ENCODE measurements at regions not wholly inside any gene's neighbourhood (a gene's known extent, or its start where the extent isn't known, plus 50 kb on each side); places are given as distances from the start of the nearest gene placed in this dataset.
"Not testable (repeated sequence)": the region's sequence is repeated elsewhere in the genome, so short reads cannot be mapped to it uniquely, and the experiment has no call there.

DNA sequence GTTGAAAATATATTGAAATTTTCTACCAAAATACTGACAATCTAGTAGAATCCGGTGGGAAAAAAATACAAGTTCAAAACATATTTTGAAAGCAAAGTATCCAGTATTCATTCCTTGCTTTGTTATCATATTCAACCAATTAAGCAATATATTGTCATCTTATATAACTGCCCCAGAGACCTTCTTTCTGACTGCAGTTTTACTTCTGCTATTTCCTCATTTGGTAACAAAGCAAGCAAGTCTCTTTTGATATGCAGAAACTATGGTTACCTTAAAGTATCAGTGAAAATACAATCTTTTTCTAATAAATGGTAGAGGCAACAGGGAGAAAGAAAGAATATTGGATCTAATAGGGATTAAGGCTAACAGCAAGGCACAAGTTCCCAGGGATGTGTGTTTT lies 663.7 kb upstream of the MEF2C start:
- DNase-seq (ENCODE audit: low spot score) = no peak

- no peak for DNase-seq (ENCODE audit: low spot score)
Observed at GRCh38 chr5:89545626-89546025, 662.6 kb upstream of the MEF2C start.

GRCh38 chr5:89545076-89545475 lies 662.1 kb upstream of the MEF2C start:
- DNase-seq (ENCODE audit: low spot score) = no peak

- DNase-seq (ENCODE audit: low spot score) = no peak
Observed at GRCh38 chr5:89542736-89543135, 659.8 kb upstream of the MEF2C start.

DNA sequence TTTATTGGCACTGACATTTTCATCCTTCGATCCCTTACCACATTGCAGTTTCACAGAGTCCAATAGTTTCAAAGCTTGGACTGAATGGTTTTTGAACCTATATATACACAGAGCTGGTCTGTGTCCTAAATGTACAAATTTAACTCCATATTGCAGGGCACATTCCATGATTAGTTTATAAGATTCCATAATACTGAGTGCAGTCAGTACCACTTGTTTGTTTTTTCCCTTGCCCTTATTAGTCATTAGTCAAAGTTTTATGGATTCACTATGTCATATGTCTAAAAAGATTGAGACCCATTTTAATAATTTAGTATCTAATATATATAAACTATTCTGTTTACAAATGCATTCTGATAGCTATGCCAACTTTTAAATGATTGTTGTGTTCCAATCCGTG lies 654.8 kb upstream of the MEF2C start:
- no peak for DNase-seq (ENCODE audit: low spot score)

- DNase-seq (ENCODE audit: low spot score) = no peak
Observed at GRCh38 chr5:89536020-89536419, 653.0 kb upstream of the MEF2C start.

GRCh38 chr5:89535411-89535810 lies 652.4 kb upstream of the MEF2C start:
- no peak for DNase-seq (ENCODE audit: low spot score)

DNA sequence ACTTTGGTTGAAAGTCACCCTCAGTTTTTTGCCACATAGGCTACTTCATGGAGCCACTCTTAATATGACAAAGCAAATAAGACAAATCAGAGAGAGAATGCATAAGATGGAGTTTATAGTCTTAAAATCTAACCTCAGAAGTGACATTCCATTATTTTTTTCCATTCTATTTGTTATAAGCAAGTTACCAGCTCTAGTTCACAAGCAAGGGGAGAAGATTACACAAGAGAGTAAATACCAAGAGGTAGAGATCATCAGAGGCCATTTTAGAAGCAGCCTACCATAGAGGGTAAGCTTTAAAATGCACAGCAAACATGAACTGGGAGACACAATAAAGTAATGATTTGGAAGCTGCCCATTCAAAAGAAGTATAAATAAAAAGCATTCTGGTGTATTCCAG lies 651.3 kb upstream of the MEF2C start:
- DNase-seq (ENCODE audit: low spot score) = no peak

GRCh38 chr5:89524785-89525184 lies 641.8 kb upstream of the MEF2C start:
- no peak for DNase-seq (ENCODE audit: low spot score)

DNA sequence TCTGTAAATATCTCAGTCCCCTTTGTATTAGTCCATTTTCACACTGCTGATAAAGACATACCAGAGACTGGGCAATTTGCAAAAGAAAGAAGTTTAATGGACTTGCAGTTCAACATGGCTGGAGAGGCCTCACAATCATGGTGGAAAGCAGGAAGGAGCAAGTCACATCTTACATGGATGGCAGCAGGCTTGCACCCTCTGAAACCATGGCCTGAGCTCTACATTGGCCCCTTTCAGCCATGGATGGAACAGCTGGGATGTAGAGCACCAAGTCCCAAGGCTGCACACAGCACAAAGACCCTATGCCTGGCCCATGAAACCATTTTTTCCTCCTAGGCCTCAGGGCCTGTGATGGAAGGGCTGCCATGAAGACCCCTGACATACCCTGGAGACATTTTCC lies 640.9 kb upstream of the MEF2C start:
- DNase-seq (ENCODE audit: low spot score) = not testable (repeated sequence)

GRCh38 chr5:89520771-89521170 lies 637.8 kb upstream of the MEF2C start:
- DNase-seq (ENCODE audit: low spot score) = no peak

DNA sequence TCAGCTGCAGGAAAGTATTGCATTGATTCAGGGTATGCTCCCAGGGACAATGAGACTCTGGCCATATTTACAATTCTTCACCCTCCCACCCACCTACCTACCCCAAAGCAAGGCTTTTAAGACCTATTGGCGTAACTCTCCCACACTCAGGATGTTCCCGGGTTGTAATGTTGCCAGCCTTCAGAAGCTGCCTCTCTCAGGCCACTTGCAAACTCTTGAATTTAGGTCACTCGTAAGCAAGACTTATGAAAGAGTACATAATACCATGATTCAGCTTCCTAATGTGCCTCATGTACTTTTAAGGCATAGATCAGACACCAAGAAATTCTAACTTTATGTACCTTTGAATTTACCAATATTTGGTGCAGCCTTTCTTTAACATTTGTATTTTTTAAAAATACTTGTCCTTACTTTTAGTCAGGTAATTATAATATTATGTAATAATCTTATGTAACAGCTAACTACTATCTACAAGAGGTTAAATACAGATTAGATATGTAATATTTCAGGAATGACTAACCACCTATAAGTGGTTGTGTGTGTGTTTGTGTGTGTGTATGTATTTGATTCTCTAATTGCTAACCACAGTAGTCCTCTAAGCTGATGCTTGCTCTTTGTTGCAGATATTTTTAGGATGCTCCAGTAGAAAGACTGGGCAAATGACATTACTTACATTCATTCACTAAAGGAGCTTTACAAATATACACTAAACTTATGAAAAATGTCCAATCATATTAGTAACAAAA lies 630.5 kb upstream of the MEF2C start:
- no peak for DNase-seq (ENCODE audit: low spot score)

DNA sequence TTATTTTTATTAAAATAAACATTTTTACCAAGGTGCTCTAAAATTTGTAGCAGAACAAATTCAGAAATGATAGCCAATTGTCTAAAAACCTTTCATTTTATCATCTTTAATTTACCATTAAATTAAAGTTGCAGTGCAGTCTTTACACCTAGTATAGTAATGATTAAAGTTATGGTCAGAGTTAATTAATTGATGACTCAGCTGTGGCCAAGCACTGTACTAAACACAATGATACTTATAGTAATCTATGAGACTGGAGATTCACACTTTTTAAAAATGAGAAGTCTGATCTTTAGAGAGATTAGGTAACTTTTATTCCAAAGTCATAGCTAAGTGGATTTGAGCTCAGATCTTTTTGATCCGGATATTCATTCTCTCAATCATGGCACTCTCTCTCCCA lies 621.1 kb upstream of the MEF2C start:
- no peak for DNase-seq (ENCODE audit: low spot score)

DNA sequence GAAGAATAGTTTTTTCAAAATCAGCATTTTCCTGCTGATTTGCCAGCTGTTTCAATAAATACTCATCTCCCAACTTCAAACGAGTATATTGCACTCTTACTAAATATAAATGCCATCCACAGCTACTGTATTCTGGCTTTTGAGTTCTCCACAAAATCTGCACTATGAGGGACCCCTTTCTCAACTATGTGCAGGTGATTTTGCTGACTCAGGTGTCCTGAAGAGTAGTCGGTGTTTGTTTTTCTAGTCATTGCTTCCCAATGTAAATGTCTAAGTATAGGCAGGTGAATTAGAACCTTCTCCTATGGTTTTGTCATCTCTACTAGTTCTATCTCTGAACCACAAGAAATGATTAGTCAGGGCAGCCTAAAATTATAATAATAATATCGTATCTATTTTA lies 616.8 kb upstream of the MEF2C start:
- DNase-seq (ENCODE audit: low spot score) = no peak

DNA sequence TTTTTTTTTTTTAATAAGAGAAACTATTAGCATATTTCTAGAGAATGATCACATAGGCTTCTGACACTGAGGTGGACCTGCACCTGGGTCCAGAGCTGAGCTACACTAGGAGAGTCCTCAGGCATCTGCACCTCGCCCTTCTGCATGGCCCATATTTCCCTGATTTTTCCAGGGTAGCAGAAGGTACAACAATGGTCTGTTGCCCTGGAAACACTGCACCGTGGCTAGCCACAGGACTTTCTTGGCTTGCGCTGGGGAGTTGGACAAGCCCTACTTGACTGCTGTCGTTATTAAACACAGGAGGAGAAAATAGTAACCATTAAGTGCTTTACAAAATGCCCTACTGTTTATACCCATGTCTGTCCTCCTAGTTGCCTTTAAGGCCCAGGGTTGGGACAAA lies 615.7 kb upstream of the MEF2C start:
- no peak for DNase-seq (ENCODE audit: low spot score)

DNA sequence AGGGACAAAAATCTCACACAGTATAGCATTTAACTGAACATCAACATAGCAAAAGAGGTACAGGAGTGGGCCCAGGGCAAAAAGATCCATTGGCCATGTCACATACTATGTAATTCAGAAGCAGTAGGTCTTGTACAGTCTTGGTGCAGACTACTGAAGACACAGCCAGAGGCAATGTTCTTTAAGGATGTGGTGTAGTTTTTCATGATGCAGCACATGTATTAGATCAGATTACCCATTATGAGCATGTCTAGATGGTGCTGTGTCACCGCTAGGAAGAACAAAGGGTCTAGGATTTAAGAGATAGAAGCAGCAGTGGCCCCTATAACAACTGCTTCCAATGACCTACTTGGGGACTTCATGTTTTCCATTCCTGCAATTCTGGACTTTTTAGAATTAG lies 610.4 kb upstream of the MEF2C start:
- no peak for DNase-seq (ENCODE audit: low spot score)

DNA sequence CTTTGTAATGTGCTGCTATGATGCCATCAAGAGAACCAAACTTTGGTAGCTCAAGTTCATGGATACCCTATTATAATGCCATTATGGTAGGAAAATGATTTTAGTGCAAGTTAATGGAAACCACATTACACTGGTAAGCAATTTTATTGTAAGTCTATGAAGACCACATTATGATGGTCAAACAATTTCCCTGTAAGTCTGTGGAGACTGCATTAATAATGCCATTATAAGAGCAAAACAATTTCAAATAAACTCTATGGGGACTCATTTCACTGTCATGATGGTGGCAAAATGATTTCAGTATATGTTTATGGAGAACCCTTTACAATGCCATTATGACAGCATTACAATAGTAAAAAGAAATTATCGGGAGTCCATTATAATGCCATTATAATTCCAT lies 602.0 kb upstream of the MEF2C start:
- DNase-seq (ENCODE audit: low spot score) = no peak

- DNase-seq (ENCODE audit: low spot score) = no peak
Observed at GRCh38 chr5:89480406-89481007, 597.5 kb upstream of the MEF2C start.

DNA sequence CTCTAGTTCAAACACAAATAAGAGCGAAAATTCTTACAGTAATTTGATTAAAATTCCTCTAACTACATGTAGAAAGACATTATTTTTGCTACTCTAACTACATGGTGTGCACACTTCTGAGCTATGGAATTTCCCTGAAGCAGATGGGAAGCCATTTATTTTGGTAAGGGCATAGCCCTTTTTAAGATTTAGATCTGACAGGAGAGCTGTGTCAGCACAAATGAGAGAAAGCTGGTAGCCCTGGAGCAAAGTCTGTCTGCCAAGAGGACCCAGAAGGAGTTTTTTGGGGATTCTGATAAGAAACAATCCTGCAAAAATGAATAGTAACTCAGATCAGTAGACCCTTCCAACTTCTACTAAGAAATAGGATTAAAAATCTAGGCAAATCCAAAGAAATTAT lies 595.9 kb upstream of the MEF2C start:
- no peak for DNase-seq (ENCODE audit: low spot score)

- no peak for DNase-seq (ENCODE audit: low spot score)
Observed at GRCh38 chr5:89473196-89473595, 590.2 kb upstream of the MEF2C start.

DNA sequence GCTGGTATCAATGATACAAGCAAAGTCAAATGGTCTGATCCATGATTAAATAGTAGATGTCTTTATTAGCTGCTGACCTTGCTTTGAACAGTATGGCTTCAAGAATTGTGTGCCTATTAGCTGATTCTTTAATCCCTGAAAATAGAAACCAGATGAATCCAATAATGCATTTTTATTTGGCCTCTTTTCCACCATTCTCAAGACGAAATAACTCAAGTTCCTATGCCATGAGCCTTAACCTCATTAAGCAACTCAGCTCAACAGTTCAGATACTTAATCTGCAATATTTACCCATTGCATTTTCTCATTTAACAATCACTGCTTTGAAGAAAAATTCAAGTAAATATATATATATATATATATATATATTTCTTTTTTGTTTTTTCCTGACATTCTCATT lies 588.6 kb upstream of the MEF2C start:
- no peak for DNase-seq (ENCODE audit: low spot score)

GRCh38 chr5:89471115-89471514 lies 588.1 kb upstream of the MEF2C start:
- no peak for DNase-seq (ENCODE audit: low spot score)

GRCh38 chr5:89470658-89471057 lies 587.7 kb upstream of the MEF2C start:
- no peak for DNase-seq (ENCODE audit: low spot score)

GRCh38 chr5:89458332-89458656 lies 575.3 kb upstream of the MEF2C start:
- no peak for DNase-seq (ENCODE audit: low spot score)

All from HuH-7 (cell line).